Spleen (tissue), 11 donors: ENCODE measurements at regions not wholly inside any gene's neighbourhood (a gene's known extent, or its start where the extent isn't known, plus 50 kb on each side); places are given as distances from the start of the nearest gene placed in this dataset.

ENCODE experiments used
- DNase-seq: peaks from one replicate; pipeline ENCODE4 v3.0.0-alpha.2; 2020
- H3K27ac ChIP-seq, 8 donors: fragments of 200-600 bp; sonication (generic) in 7 of 8; 1 replicate in 4 of 8; 2 replicates in 4 of 8; pipeline versions ENCODE4 v1.5.0 to v1.8.0; 2016 to 2021; ENCODE audit warnings: inconsistent platforms in 4 of 8, mild to moderate bottlenecking in 4 of 8, moderate library complexity in 1 of 8
- H3K27me3 ChIP-seq, 7 donors: fragments of 200-600 bp; sonication (generic) in 6 of 7; replicated peaks in 1 of 7; 1 replicate in 4 of 7; 2 replicates in 3 of 7; pipeline versions ENCODE4 v1.5.0 to v1.8.0; 2016 to 2021; ENCODE audit warnings: inconsistent platforms in 3 of 7, mild to moderate bottlenecking in 1 of 7
- H3K36me3 ChIP-seq, 6 donors: fragments of 200-600 bp; sonication (generic) in 5 of 6; 1 replicate in 4 of 6; 2 replicates in 2 of 6; pipeline versions ENCODE4 v1.5.0 to v1.8.0; 2016 to 2021; ENCODE audit warnings: inconsistent platforms in 2 of 6
- H3K4me1 ChIP-seq, 6 donors: fragments of 200-600 bp; sonication (generic) in 5 of 6; 1 replicate in 3 of 6; 2 replicates in 3 of 6; pipeline versions ENCODE4 v1.5.0 to v1.8.0; 2016 to 2021; ENCODE audit warnings: inconsistent platforms in 3 of 6
- H3K4me3 ChIP-seq, 8 donors: fragments of 200-600 bp; sonication (generic) in 7 of 8; 1 replicate in 4 of 8; 2 replicates in 4 of 8; pipeline versions ENCODE4 v1.5.0 to v1.8.0; 2016 to 2021; ENCODE audit warnings: inconsistent platforms in 4 of 8, mild to moderate bottlenecking in 4 of 8, moderate library complexity in 2 of 8
- H3K9me3 ChIP-seq, 8 donors: fragments of 200-600 bp; sonication (generic) in 7 of 8; 1 replicate in 4 of 8; 2 replicates in 4 of 8; pipeline versions ENCODE4 v1.5.0 to v1.8.0; 2016 to 2021; ENCODE audit warnings: inconsistent platforms in 4 of 8
- POLR2A ChIP-seq, 3 donors: fragments of 450-650 bp; IDR thresholded peaks; one replicate each; pipeline ENCODE4 v1.5.1; 2017; ENCODE audit warnings: antibody characterized with exemption in 3 of 3, mild to moderate bottlenecking in 1 of 3
- POLR2AphosphoS5 ChIP-seq, 3 donors: sonication (generic); formaldehyde crosslinking; IDR thresholded peaks; one replicate each; pipeline ENCODE4 v1.5.1; 2017; ENCODE audit warnings: antibody characterized with exemption in 3 of 3
- WGBS, 5 donors: extraction: QIAGEN DNeasy Blood & Tissue Kit in 3 of 5; methylation state at CpG; one replicate each; pipeline versions ENCODE4 v1.1.5 to v1.1.7; 2013 to 2018; 5-methylcytosine and 5-hydroxymethylcytosine counted together
- intact Hi-C: fragments of 100-400 bp; cut with DNase I; formaldehyde crosslinking; loops from one replicate; pipeline ENCODE4 v1.15.0; 2023; ENCODE audit warnings: low total_unique reads
- TF ChIP-seq, protein P1 (sequence below), 11 experiments: fragments of 200-600 bp in 7 of 11; fragments of 450-650 bp in 4 of 11; sonication (generic) in 4 of 11; IDR thresholded peaks in 8 of 11; conservative IDR thresholded peaks in 3 of 11; 1 replicate in 7 of 11; 2 replicates in 4 of 11; pipeline versions ENCODE4 v1.4.0 to v1.8.0; 2016 to 2021; ENCODE audit warnings: antibody characterized with exemption in 11 of 11, inconsistent platforms in 4 of 11, mild to moderate bottlenecking in 1 of 11
- donor health status: healthy with polysubstance abuse.
- donor health status: DM: no; HTN: no; CAD: no; lungs with moderate emphysema.
- donor health status: DM: no; HTN: no; CAD: no.
- donor health status: Bipolar disorder and iron deficiency.
- donor health status: healthy.
- donor health status: DM: no; HTN: no; CAD: no.
- donor health status: DM: yes; HTN: yes; CAD: no.

DNA sequence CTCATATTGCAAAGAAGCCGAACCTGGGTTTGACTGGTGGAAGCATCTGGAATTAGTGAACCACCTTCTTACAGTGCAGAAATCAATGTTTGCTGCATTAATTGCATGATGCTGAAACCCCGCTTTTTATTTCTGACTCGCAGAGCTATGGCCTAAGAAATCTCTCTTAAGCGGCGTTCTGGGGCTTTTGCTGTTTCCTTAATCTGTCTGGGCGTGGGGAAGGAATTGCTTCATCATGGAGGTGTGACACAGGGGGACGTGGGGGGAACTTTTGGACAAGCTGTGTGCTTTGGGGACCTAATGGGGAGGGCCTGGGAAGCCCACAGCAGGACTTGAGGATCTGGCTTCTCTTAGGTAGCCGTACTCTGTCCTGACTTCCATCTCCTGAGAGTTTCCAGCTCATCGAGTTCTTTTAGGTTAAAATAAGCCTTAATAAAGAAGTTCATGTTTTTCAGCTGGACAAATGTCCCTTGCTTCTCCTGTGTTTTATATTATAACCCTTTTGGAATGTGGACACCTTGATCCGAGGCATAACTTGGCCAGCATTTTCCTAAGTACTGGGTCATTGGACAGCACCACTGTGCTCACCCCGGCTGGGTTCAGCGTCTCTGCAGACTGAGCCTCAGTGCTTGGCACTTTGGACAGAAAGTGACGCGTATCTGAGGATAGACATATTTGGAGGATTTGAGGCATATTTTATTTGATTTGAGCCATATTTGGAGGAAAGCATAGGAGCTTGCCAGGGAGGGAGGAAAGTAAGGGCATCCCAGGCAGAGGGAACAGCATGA, 192.1 kb upstream of the MYL2 start:
- H3K4me3 ChIP-seq, result no peak overlapping the region
- DNase-seq, result no peak
- H3K4me1 ChIP-seq, result peaks cover 0 to 14% (median 0%) of the 10 kb centered on the region in 6 donors
- intact Hi-C loops, result no loop called here
- H3K27ac ChIP-seq, result no peak overlapping the region
- H3K27me3 ChIP-seq, result peaks cover 0 to 6% (median 0%) of the 10 kb centered on the region in 7 donors
- 61 to 75% (median 71%) methylated on average over 14 of the region's 14 CpGs for WGBS, 5 donors
- peaks cover 0 to 7% (median 0%) of the 10 kb centered on the region in 8 donors for H3K9me3 ChIP-seq
- TF ChIP-seq, protein P1, sequence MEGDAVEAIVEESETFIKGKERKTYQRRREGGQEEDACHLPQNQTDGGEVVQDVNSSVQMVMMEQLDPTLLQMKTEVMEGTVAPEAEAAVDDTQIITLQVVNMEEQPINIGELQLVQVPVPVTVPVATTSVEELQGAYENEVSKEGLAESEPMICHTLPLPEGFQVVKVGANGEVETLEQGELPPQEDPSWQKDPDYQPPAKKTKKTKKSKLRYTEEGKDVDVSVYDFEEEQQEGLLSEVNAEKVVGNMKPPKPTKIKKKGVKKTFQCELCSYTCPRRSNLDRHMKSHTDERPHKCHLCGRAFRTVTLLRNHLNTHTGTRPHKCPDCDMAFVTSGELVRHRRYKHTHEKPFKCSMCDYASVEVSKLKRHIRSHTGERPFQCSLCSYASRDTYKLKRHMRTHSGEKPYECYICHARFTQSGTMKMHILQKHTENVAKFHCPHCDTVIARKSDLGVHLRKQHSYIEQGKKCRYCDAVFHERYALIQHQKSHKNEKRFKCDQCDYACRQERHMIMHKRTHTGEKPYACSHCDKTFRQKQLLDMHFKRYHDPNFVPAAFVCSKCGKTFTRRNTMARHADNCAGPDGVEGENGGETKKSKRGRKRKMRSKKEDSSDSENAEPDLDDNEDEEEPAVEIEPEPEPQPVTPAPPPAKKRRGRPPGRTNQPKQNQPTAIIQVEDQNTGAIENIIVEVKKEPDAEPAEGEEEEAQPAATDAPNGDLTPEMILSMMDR (IDR thresholded peaks at IDR 0.05 in 8 of 11, conservative IDR thresholded peaks at IDR 0.05 in 3 of 11), result no peak
- TF ChIP-seq POLR2A (IDR thresholded peaks at IDR 0.05), result no peak
- no peak for TF ChIP-seq POLR2AphosphoS5 (IDR thresholded peaks at IDR 0.05)
- no peaks in the 10 kb centered on the region for H3K36me3 ChIP-seq

DNA sequence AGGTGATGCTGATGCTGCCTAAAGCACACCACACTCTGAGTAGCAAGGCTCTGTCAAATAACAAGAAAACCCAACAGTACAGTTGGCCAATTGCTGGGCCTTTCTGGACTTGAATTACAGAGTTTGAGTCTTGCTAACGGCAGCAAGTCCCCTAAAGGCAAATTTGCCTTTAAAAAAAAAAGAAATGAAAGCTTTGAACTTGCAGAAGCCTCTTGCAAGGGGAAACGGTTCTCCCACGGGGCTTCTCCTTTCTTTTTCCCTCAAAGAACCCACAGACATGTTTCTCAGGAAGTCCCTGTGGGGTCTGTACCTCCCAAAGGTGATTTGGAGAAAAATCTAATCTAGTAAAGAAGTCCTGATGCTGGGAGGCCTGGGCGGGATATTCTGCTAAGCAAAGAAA, 191.3 kb upstream of the MYL2 start:
- peaks cover 0 to 14% (median 0%) of the 10 kb centered on the region in 6 donors for H3K4me1 ChIP-seq
- no peaks in the 10 kb centered on the region for H3K36me3 ChIP-seq
- 14 to 19% (median 16%) methylated on average over 4 of the region's 4 CpGs for WGBS, 5 donors
- no peak for DNase-seq
- peaks cover 0 to 7% (median 0%) of the 10 kb centered on the region in 8 donors for H3K9me3 ChIP-seq
- TF ChIP-seq, protein P1 (IDR thresholded peaks at IDR 0.05 in 8 of 11, conservative IDR thresholded peaks at IDR 0.05 in 3 of 11), result no peak
- intact Hi-C loops, result no loop called here
- H3K27ac ChIP-seq, result no peak overlapping the region
- no peak overlapping the region for H3K4me3 ChIP-seq
- peaks cover 0 to 3% (median 0%) of the 10 kb centered on the region in 7 donors for H3K27me3 ChIP-seq

DNA sequence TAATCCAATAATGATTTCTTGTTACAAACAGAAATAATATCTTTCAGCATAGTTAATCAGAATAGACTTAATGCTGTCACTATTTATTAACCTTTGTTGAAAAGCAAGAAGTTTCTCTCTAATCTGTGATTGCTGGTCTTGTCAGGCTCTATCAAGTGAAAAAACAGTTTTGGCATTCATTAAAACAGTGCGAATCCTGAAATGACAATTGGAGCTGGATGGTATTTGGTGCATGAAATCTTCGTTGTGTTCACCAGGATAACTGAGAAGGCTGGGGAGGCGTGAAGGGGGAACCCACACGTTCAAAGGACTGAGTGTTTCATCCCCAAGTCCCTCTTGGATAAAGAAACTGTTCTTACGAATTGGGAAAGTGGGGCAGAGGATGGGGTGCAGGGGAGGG, 190.2 kb upstream of the MYL2 start:
- Histone ChIP-seq H3K4me3 (no peak overlapping the region), H3K4me1 (peaks cover 0 to 14% (median 0%) of the 10 kb centered on the region in 6 donors), H3K36me3 (no peaks in the 10 kb centered on the region), H3K27me3 (peaks cover 0 to 3% (median 0%) of the 10 kb centered on the region in 7 donors), H3K27ac (no peak overlapping the region), H3K9me3 (peaks cover 0 to 7% (median 0%) of the 10 kb centered on the region in 8 donors)
- DNase-seq, result no peak
- intact Hi-C loops, result no loop called here
- WGBS, 5 donors, result 79 to 87% (median 86%) methylated on average over 5 of the region's 5 CpGs
- TF ChIP-seq, protein P1 (IDR thresholded peaks at IDR 0.05 in 8 of 11, conservative IDR thresholded peaks at IDR 0.05 in 3 of 11), result no peak
- no peak for TF ChIP-seq POLR2AphosphoS5 (IDR thresholded peaks at IDR 0.05)
- no peak for TF ChIP-seq POLR2A (IDR thresholded peaks at IDR 0.05)

DNA sequence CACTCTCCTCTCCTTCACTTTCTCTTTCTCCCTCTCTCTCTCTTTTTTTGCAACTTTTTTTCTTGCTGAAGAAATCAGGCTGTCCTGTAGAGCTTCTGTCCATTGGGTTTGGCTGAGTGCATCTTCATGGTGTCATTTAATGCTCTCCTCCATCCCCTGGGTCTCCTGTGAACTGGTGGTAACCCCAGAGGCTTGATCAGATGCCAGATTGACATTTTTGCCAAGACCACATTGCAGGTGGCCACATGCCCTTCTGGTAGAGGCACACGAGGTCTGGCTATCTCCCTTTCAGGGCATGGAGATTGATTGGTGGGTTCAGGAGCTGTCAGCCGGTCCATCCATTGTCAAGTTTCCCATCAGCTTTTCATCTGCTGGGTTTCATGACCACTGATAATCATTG, 188.3 kb upstream of the MYL2 start:
- Histone ChIP-seq H3K4me1 (peaks cover 0 to 14% (median 0%) of the 10 kb centered on the region in 6 donors), H3K4me3 (no peak overlapping the region), H3K9me3 (peaks cover 0 to 7% (median 0%) of the 10 kb centered on the region in 8 donors), H3K27me3 (peaks cover 0 to 3% (median 0%) of the 10 kb centered on the region in 7 donors), H3K27ac (no peak overlapping the region), H3K36me3 (no peaks in the 10 kb centered on the region)
- 65 to 83% (median 75%) methylated on average over 2 of the region's 2 CpGs for WGBS, 5 donors
- TF ChIP-seq POLR2A (IDR thresholded peaks at IDR 0.05), result no peak
- TF ChIP-seq, protein P1 (IDR thresholded peaks at IDR 0.05 in 8 of 11, conservative IDR thresholded peaks at IDR 0.05 in 3 of 11), result no peak
- intact Hi-C loops, result no loop called here
- DNase-seq, result no peak
